GM12873 (cell line): ENCODE measurements at regions not wholly inside any gene's neighbourhood (a gene's known extent, or its start where the extent isn't known, plus 50 kb on each side); places are given as distances from the start of the nearest gene placed in this dataset.

Experiments
- TF ChIP-seq, protein P1 (sequence below): IDR thresholded peaks from 2 replicates; pipeline ENCODE4 v1.5.1; 2012; ENCODE audit warnings: low read depth, mild to moderate bottlenecking, moderate library complexity, low read length, control low read depth; ENCODE audit not compliant: insufficient read depth; ENCODE audit errors: missing control alignments

DNA sequence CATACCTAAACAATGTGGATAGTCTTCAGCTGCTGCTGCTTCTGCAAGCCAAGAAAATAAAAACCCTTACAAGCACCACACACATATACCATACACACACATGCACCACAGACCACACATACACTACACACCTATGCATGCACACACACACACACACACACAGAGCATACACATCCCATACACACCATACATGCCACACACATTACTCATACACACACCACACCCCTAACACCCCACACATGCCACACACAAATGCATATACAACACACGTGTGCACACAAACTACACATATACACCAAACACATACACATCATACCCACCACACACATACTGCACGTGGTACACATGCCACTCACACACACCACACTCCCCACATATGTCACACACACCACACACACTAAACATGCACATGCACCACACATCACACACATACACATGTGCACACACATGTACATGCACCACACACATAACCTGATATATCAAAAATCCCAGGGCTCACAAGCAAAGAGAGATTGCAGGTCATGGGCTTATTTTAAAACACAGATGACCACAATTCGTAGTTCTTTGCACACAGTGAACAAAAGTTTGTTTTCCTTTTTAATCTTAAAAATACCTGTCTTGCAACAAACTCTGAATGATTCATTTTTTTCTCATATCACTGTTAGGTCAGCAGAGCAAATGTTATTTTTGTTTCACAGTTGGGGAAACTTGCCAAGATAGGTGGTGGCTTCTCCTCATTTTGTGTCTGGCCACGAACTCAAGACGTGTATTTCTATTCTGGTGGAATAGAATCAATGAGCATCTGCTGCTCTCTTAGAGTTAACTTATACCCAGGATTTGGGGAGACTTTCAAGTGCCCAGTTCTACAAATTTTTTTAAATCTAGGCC is 456.6 kb downstream of the FGF9 start:
- TF ChIP-seq, protein P1, sequence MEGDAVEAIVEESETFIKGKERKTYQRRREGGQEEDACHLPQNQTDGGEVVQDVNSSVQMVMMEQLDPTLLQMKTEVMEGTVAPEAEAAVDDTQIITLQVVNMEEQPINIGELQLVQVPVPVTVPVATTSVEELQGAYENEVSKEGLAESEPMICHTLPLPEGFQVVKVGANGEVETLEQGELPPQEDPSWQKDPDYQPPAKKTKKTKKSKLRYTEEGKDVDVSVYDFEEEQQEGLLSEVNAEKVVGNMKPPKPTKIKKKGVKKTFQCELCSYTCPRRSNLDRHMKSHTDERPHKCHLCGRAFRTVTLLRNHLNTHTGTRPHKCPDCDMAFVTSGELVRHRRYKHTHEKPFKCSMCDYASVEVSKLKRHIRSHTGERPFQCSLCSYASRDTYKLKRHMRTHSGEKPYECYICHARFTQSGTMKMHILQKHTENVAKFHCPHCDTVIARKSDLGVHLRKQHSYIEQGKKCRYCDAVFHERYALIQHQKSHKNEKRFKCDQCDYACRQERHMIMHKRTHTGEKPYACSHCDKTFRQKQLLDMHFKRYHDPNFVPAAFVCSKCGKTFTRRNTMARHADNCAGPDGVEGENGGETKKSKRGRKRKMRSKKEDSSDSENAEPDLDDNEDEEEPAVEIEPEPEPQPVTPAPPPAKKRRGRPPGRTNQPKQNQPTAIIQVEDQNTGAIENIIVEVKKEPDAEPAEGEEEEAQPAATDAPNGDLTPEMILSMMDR = no peak

DNA sequence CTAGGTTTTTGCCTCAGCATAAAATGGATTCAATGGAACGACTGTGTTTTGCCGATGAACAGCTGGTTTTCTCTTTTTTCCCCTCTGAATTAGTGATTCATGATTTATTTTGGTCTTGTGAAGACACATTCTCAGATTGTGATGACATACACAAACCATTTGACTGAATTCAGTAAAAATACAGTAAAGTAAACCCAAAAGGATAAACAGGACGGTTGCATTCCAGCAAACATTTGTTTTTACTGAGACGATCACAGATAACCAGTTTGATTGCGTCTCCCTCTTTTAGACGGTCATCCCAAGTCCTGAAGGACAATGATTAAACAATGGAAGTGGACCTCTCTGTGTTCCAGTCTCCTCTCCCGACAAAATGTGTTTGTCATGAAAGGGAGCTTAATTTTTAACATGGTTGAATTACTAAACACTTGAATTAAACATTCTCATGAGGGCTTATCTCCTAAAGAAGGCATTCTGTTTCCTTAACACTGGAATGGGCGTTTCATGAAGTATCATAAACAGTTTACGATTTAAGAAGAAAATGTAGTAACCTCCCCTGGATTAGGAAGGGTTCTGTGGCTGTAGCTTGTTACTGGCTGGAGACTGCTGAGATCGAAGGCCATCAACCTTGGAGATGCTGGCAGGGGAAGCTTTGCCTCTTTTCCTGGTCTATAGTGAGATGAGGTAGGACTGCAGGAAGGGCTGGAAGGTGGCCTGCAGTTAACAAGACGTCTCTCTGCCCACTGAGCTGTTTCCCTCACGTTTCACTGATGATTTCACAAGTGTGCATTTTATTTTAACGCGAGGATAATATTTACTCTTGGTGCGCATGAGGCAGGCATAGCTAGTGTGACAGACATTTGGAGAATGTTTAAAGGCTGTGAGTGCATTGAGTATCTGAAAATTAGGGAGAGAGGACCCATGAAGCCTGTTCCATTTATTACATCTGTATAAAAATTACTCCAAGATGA is 457.9 kb downstream of the FGF9 start:
- TF ChIP-seq, protein P1 = no peak

DNA sequence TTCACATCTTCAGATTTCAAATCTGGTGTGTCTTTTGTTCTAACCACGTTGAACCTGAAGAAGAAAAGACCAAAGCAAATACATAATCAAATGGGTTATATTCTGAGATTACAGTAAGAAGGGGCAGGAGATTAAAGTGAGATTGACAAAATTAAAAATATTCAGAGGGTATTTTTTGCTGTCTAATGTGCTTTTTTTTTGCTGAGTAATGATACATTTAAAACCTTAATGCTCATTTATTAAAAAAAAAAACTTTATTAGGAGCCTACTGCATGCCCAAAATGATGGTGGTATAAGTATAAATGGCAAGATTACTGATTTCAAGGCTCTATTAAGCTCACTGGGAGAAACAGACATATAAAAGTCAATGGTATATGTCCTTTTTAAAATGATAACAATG is 459.4 kb downstream of the FGF9 start:
- TF ChIP-seq, protein P1 = no peak

DNA sequence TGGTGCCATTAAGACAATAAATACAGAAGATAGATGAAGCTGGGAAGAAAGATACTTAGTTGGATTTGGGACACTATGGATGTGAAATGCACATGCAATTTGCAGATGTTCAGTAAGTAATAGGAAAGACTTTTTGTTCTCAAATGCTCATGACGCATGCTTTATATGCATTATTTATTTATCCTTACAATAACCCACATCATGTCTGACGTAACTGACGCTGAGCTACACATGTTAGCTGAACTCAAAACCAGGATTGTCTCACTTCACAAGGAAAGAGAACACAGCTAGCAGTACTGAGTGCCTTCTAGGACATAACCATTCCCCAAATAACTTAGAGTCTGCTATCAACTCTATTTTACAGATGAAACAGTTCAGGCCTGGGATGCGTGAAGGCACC is 463.4 kb downstream of the FGF9 start:
- TF ChIP-seq, protein P1 = no peak

DNA sequence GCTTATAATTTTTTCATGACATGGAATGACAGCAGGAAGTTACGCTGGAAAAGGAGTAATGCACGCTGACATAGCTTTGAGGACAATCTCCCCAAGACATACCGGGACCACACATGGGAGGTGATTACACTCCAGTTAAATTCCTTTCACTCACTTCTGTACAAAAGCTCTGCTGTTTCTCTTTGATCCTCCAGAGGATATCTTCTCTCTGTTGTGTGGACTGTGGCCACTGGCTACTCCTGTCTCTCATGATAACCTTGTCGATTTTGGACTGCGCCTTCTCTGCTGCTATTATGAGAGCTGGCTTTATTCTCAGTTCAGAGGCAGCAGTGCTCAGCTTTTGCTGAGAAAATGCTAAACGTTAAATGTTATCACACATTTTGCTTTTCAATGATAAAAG is 464.6 kb downstream of the FGF9 start:
- TF ChIP-seq, protein P1 = no peak

DNA sequence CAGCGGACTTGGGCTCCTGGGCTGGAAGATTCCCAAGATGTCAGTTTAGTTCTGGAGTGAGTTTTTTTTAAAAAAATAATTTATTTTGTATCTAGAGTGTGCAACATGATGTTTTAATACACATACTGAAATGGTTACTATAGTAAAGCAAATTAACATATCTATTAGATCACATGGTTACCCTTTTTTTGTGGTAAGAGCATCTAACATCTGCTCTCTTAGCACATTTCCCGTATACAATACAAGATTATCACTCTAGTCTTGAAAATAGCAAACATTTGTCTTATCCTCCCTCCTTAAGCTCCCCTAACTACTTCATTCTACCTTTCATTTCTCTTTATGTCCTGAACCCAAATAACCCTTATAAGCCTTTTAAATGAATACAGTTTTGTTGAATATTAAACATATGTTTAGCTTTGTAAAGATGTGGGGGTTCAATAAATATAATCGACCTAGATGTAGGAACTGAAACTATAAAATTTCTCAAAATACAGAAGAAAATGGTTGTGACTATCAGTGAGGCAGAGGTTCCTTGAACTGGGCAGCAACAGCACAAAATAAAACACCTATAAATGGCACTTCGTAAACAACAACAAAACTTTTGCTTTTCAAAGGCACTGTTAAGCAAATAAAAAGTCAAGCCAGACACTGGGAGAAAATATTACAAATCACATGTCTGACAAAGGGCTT is 466.6 kb downstream of the FGF9 start:
- TF ChIP-seq, protein P1 = no peak
